ENCODE measurements at regions not wholly inside any gene's neighbourhood (a gene's known extent, or its start where the extent isn't known, plus 50 kb on each side); places are given as distances from the start of the nearest gene placed in this dataset.

- DNase-seq (ENCODE audit: extremely low read depth, low read depth): no peak
- no peak overlapping the region for H3K4me3 ChIP-seq (replicated peaks; ENCODE audit: low read depth, low read length)
- TF ChIP-seq CTCF (IDR thresholded peaks at IDR 0.05; ENCODE audit: low read depth, low read length, missing control alignments): no peak
These were observed 170.1 kb downstream of the GATA3 start for GRCh38 chr10:8224591-8224990.

GRCh38 chr10:8225187-8225586 lies 170.7 kb downstream of the GATA3 start:
- H3K4me3 ChIP-seq (replicated peaks; ENCODE audit: low read depth, low read length): no peak overlapping the region
- no peak for TF ChIP-seq CTCF (IDR thresholded peaks at IDR 0.05; ENCODE audit: low read depth, low read length, missing control alignments)
- DNase-seq (ENCODE audit: extremely low read depth, low read depth): no peak

- no peak for TF ChIP-seq CTCF (IDR thresholded peaks at IDR 0.05; ENCODE audit: low read depth, low read length, missing control alignments)
- H3K4me3 ChIP-seq (replicated peaks; ENCODE audit: low read depth, low read length): no peak overlapping the region
These were observed 172.8 kb downstream of the GATA3 start for GRCh38 chr10:8227246-8227645.

GRCh38 chr10:8229153-8229552 lies 174.7 kb downstream of the GATA3 start:
- no peak for TF ChIP-seq CTCF (IDR thresholded peaks at IDR 0.05; ENCODE audit: low read depth, low read length, missing control alignments)
- H3K4me3 ChIP-seq (replicated peaks; ENCODE audit: low read depth, low read length): no peak overlapping the region
- no peak for DNase-seq (ENCODE audit: extremely low read depth, low read depth)

More at GRCh38 chr10:8227246-8227645, 172.8 kb downstream of the GATA3 start:
- DNase-seq (ENCODE audit: extremely low read depth, low read depth): no peak

GRCh38 chr10:8230902-8231301 lies 176.4 kb downstream of the GATA3 start:
- H3K4me3 ChIP-seq (replicated peaks; ENCODE audit: low read depth, low read length): no peak overlapping the region
- DNase-seq (ENCODE audit: extremely low read depth, low read depth): no peak
- TF ChIP-seq CTCF (IDR thresholded peaks at IDR 0.05; ENCODE audit: low read depth, low read length, missing control alignments): no peak

GRCh38 chr10:8233049-8233448 lies 178.6 kb downstream of the GATA3 start:
- no peak for TF ChIP-seq CTCF (IDR thresholded peaks at IDR 0.05; ENCODE audit: low read depth, low read length, missing control alignments)
- no peak overlapping the region for H3K4me3 ChIP-seq (replicated peaks; ENCODE audit: low read depth, low read length)
- DNase-seq (ENCODE audit: extremely low read depth, low read depth): no peak

GRCh38 chr10:8233832-8234259 lies 179.4 kb downstream of the GATA3 start:
- no peak for TF ChIP-seq CTCF (IDR thresholded peaks at IDR 0.05; ENCODE audit: low read depth, low read length, missing control alignments)
- H3K4me3 ChIP-seq (replicated peaks; ENCODE audit: low read depth, low read length): no peak overlapping the region
- no peak for DNase-seq (ENCODE audit: extremely low read depth, low read depth)
